NOMO-1 (cell line): ENCODE measurements at regions not wholly inside any gene's neighbourhood (a gene's known extent, or its start where the extent isn't known, plus 50 kb on each side); places are given as distances from the start of the nearest gene placed in this dataset.

Experiments used
- DNase-seq, 2 experiments: peaks; one replicate each; lab custom pipeline; 2025; ENCODE audit not compliant: unreplicated experiment in 2 of 2; lab: John Stamatoyannopoulos, UW

DNA sequence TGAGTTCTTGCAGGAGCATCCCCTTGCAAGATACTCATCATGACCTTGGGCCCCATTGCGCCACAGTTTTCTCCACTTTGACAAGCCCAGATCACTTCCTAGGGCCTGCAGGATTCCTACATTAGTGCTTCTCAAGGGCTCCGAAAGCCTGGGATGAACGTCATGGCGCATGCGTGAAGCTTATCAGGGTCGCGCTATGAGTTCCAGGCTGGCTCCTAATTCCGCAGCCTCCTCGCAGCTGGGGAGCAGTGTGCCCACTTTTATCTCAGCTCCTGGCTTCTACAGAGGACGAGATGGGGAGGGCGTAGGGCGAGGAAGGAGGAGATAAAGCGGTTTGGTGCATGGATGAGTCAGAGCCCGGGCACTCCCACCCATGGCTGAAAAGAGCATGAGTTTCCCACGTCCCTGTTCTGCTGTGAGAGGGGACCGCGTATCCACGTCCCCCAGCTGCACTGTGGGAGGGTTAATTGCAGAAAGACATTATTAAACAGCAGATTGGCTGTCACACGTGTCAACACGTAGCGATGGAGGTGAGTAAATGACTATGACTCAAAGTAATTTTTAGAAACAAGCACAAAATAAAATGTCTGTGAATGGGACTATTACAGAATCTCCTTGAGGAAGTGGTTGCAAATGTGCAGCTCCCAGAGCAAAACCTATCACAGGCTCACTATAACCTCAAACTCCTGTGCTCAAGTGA lies 72.9 kb upstream of the DSP start:
- peak; percentile 62 to 81 for DNase-seq

DNA sequence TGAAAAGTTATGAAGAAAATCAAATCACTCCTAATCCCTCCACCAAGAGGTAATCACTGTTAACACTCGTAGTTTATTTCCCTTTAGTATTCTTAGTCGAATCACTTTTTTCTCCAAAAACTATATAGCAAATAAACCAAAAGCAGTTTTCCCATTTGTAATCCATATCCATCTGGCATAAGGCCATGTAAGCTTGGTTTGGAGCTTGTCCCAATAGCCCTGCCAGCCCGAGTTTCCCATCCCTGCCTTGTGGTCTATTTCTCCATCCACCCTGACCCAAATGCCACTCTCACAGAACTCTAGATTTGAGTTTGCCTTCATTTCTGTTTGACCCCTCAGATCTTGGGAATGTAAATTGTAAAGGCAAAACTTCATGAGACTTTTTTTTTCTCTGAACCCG lies 71.8 kb upstream of the DSP start:
- DNase-seq, result no peak

DNA sequence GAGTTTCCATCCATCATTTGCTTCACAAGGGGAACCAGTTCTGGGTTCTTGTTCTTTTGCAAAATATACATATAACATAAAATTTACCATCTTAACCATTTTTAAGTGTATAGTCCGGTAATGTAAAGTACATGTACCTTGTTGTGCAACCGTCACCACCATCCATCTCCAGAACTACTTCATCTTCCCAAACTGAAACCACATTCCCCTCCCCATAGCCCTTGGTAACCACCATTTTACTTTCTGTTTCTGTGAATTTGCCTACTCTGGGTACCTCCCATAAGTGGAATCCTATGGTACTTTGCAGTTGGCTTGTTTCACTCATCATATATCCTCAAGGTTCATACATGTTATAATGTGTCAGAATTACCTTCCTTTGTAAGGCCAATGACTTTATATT lies 70.3 kb upstream of the DSP start:
- peak; percentile 26 to 51 for DNase-seq

DNA sequence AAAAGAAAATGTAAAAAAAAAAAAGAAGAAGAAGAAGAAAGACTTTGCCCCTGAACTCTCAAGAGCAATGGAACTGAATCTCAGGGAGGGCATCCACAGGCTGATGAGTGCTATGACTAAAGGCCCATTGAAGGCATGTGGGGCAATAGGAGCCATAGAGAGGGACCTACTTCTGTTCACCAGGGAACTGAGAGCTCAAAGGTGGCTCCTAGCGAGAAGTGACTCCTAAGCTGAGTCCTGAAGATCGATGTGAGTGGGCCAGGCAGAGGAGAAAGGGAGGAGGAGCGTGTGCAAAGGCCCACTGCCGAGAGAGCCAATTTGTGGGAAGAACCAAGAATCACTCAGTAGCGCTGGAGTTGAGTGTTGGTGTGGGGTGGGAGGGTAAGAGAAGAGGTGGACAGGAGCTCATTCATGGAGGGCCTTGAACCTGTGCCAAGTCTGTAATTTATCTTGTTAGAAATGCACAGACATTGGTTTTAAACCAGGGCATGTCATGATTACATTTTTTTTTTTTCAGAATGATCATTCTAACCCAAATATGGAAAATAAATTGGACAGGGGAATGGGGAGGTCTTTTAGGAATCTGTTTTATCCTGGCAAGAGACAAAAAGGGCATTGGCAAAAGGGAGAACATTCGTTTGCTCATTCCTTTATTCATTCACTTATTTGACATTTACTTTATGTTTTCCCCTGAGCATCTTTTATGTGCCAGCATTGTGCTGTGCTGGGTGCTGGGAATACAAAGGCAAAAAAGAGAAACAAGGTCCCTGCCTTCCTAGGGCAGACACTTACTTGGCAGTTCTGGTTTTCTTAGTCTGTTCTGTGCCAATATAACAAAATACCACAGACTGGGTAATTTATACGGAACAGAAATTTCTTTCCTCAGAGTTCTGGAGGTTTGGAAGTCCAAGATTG lies 67.4 kb upstream of the DSP start:
- no peak for DNase-seq

DNA sequence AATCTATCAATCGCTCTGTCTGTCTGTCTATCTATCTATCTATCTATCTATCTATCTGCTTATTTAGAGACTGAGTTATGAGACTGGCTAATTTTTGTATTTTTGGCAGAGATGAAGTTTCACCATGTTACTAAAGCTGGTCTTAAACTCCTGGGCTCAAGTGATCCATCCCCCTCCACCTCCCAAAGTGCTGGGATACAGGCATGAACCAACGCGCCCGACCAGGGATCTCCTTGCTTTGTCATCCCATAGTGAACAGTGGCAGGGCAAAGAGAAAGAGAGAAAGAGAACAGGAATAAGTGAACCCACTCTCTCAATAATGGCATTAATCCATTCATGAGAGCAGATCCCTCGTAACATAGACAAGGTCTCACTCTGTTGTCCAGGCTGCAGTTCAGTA lies 66.4 kb upstream of the DSP start:
- no peak for DNase-seq

DNA sequence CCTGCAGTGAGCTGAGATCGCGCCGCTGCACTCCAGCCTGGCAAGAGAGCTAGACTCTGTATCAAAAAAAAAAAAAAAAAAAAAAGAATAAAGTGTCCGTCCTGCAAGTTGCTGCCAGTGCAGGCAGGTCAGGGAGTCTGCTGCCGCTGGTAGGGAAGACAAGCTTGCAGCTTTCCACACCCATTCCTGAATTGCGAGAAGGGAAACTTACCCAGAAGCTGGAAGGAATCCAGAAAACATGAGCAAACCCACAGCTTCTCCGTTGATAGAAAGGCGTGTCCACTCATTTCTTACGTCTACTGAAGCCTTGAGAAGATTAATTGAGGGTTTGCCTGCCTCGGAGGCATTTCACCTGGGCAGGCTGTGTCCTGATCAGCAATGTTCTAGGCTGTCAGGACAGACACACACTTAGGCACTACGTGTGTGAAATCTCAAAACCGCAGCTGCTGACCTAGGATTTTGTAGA lies 61.6 kb upstream of the DSP start:
- no peak for DNase-seq

DNA sequence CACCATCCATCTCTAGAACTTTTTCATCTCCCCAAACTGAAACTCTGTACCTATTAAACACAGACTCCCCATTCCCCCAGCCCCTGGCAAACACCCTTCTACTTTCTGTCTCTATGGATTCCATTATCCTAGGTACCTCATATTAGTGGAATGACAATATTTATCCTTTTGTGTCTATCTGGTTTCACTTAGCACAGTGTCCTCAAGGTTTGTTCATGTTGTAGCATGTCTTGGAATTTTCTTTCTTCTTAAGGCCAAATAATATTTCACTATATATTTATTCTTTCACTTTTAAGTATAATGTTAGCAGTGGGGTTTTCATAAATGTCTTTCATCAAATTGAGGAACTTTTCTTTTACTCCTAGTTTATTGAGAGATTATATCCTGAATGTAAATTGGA lies 56.8 kb upstream of the DSP start:
- DNase-seq, result no peak

DNA sequence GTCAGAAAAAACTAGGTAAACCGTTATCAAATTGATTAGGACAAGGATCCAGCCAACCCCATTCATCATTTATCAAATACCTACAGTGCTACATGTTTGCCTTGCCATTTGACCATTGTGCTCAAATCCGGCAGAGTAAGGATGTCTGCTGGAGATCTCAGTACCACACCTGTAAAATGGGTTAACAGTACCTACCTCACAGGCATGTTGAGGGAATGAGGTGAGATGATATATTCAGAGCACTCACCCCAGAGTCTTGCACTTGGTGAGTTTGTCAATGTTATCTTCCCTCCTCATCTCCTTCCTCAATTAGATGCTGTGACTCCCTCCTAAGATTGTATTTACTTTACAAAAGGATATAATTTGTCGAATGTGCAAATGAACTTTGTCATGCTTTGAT lies 54.5 kb upstream of the DSP start:
- DNase-seq, result no peak

DNA sequence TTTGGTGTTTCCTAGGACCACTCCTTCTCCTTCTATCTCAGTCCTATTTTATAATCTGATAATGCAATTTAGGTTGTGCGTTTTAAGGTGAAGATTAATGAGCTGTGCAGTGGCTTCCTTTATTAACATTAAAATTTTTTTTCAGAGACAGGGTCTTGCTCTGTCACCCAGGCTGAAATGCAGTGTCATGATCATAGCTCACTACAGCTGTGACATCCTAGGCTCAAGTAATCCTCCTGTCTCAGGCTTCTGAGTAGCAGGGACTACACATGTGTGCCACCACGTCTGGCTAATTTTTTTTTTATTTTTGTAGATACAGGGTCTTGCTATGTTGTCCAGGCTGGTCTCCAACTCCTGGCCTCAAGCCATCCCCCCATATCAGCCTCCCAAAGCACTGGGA lies 53.0 kb upstream of the DSP start:
- DNase-seq, result no peak

DNA sequence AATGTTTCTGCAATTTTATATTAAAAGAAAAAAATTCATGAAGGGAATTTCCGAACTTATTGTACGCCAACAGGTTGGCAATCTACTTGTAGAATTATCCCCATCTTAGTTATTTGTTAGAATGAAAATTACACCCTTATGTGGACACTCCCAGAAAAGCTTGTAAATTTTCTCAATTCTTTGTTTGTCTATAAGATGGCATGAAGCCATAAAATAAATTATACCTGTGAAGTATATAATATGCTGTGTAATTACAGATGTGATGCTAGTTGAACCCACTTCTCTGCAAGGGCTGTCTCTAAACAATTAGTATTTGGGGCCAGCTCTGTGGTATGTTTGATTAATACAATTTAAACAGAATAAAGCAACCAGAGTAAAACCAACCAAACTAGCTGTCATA lies 52.1 kb upstream of the DSP start:
- no peak for DNase-seq
